Neural cell (in vitro differentiated cells): ENCODE measurements at regions not wholly inside any gene's neighbourhood (a gene's known extent, or its start where the extent isn't known, plus 50 kb on each side); places are given as distances from the start of the nearest gene placed in this dataset.

Experiments
- H2AFZ ChIP-seq: fragments of 200-600, 300-800 bp; sonication (generic), shearing (Covaris generic); 2 replicates; pipeline ENCODE4 v1.6.0; 2014; ENCODE audit warnings: low read depth, mild to moderate bottlenecking, antibody characterized with exemption, low read length, moderate library complexity
- H3F3A ChIP-seq: fragments of 200-600 bp; shearing (Covaris generic); 2 replicates; pipeline ENCODE4 v1.6.1; 2016; ENCODE audit warnings: mild to moderate bottlenecking, moderate library complexity, mixed read lengths, antibody characterized with exemption, low read length; ENCODE audit not compliant: insufficient read depth, poor library complexity, severe bottlenecking
- H3K27ac ChIP-seq: fragments of 200-600, 300-800 bp; sonication (generic), shearing (Covaris generic); 2 replicates; pipeline ENCODE4 v1.5.1; 2014; ENCODE audit warnings: mild to moderate bottlenecking, low read length, moderate library complexity
- H3K27me3 ChIP-seq: fragments of 300-800, 200-600 bp; sonication (generic), shearing (Covaris generic); 2 replicates; pipeline ENCODE4 v1.6.0; 2014; ENCODE audit warnings: mild to moderate bottlenecking, low read depth, low read length, moderate library complexity; ENCODE audit not compliant: insufficient read depth
- H3K36me3 ChIP-seq: fragments of 300-800, 200-600 bp; sonication (generic), shearing (Covaris generic); 2 replicates; pipeline ENCODE4 v1.5.1; 2014; ENCODE audit warnings: mild to moderate bottlenecking, antibody characterized with exemption, low read length, moderate library complexity; ENCODE audit not compliant: insufficient read depth
- H3K4me2 ChIP-seq: fragments of 300-800, 200-600 bp; sonication (generic), shearing (Covaris generic); 2 replicates; pipeline ENCODE4 v1.6.0; 2014; ENCODE audit warnings: mild to moderate bottlenecking, low read length
- H3K4me3 ChIP-seq: fragments of 300-800, 200-600 bp; sonication (generic), shearing (Covaris generic); 2 replicates; pipeline ENCODE4 v1.5.1; 2014; ENCODE audit warnings: mild to moderate bottlenecking, low read length, moderate library complexity
- H3K79me2 ChIP-seq: fragments of 200-600 bp; shearing (Covaris generic); replicated peaks from 2 replicates; pipeline ENCODE4 v1.6.0; 2014; ENCODE audit warnings: mild to moderate bottlenecking, low read length, moderate library complexity; ENCODE audit not compliant: insufficient read depth
- H3K9ac ChIP-seq: fragments of 300-800, 200-600 bp; sonication (generic), shearing (Covaris generic); 2 replicates; pipeline ENCODE4 v1.6.1; 2016; ENCODE audit warnings: mild to moderate bottlenecking, low read length, mixed read lengths
- H3K9me2 ChIP-seq: fragments of 200-600 bp; shearing (Covaris generic); 2 replicates; pipeline ENCODE4 v1.6.1; 2016; ENCODE audit warnings: mild to moderate bottlenecking, low read length, mixed read lengths; ENCODE audit not compliant: insufficient read depth
- H3K9me3 ChIP-seq: fragments of 200-600, 300-800 bp; sonication (generic), shearing (Covaris generic); 2 replicates; pipeline ENCODE4 v1.6.1; 2016; ENCODE audit warnings: mild to moderate bottlenecking, mixed run types, low read length, moderate library complexity, mixed read lengths
- H4K20me1 ChIP-seq: fragments of 200-600 bp; shearing (Covaris generic); 2 replicates; pipeline ENCODE4 v1.6.1; 2016; ENCODE audit warnings: mild to moderate bottlenecking, mixed run types; ENCODE audit not compliant: insufficient read depth
- EP300 ChIP-seq: fragments of 450-650 bp; conservative IDR thresholded peaks from 2 replicates; pipeline ENCODE4 v1.6.1; 2014; ENCODE audit warnings: antibody characterized with exemption, mild to moderate bottlenecking, moderate library complexity; ENCODE audit not compliant: poor library complexity, severe bottlenecking
- EZH2 ChIP-seq: fragments of 200-600, 300-800 bp; shearing (Covaris generic), sonication (generic); IDR thresholded peaks from 2 replicates; pipeline ENCODE4 v1.6.1; 2014; ENCODE audit warnings: antibody characterized with exemption, low read length, borderline replicate concordance, mild to moderate bottlenecking; ENCODE audit not compliant: insufficient read depth, poor library complexity, severe bottlenecking
- MXI1 ChIP-seq: fragments of 450-650 bp; conservative IDR thresholded peaks from 2 replicates; pipeline ENCODE4 v1.6.1; 2014; ENCODE audit warnings: antibody characterized with exemption, mild to moderate bottlenecking; ENCODE audit not compliant: poor library complexity, severe bottlenecking
- POLR2AphosphoS5 ChIP-seq: IDR thresholded peaks from 2 replicates; pipeline ENCODE4 v1.6.1; 2012
- RAD21 ChIP-seq: fragments of 450-650 bp; conservative IDR thresholded peaks from 2 replicates; pipeline ENCODE4 v1.6.1; 2014; ENCODE audit warnings: antibody characterized with exemption, mild to moderate bottlenecking, moderate library complexity
- REST ChIP-seq: IDR thresholded peaks from 2 replicates; pipeline ENCODE4 v1.6.1; 2012; ENCODE audit warnings: borderline replicate concordance
- SMC3 ChIP-seq: fragments of 450-650 bp; conservative IDR thresholded peaks from 2 replicates; pipeline ENCODE4 v1.6.1; 2014; ENCODE audit warnings: antibody characterized with exemption, mild to moderate bottlenecking, moderate library complexity; ENCODE audit not compliant: poor library complexity
- TAF1 ChIP-seq: IDR thresholded peaks from 2 replicates; pipeline ENCODE4 v1.6.1; 2012; ENCODE audit warnings: low read depth
- TF ChIP-seq, protein P1 (sequence below): fragments of 450-650 bp; IDR thresholded peaks from 2 replicates; pipeline ENCODE4 v1.5.1; 2014; ENCODE audit warnings: antibody characterized with exemption, mild to moderate bottlenecking, moderate library complexity; ENCODE audit not compliant: poor library complexity, severe bottlenecking

- Histone ChIP-seq H3K27me3 (no peaks in the 10 kb centered on the region), H3F3A (no peaks in the 10 kb centered on the region), H3K27ac (peak overlapping the region; percentile 38), H2AFZ (no peak overlapping the region), H3K79me2 (no peaks in the 10 kb centered on the region), H3K9me3 (no peaks in the 10 kb centered on the region), H3K36me3 (no peaks in the 10 kb centered on the region), H3K4me3 (no peak overlapping the region), H3K4me2 (no peak overlapping the region), H4K20me1 (no peaks in the 10 kb centered on the region), H3K9ac (no peak overlapping the region), H3K9me2 (no peaks in the 10 kb centered on the region)
- TF ChIP-seq MXI1 (no peak), REST (peak; percentile 81), SMC3 (no peak), EZH2 (no peak), TAF1 (no peak), POLR2AphosphoS5 (peak; percentile 62), RAD21 (no peak), EP300 (peak; percentile 91)
- TF ChIP-seq, protein P1, sequence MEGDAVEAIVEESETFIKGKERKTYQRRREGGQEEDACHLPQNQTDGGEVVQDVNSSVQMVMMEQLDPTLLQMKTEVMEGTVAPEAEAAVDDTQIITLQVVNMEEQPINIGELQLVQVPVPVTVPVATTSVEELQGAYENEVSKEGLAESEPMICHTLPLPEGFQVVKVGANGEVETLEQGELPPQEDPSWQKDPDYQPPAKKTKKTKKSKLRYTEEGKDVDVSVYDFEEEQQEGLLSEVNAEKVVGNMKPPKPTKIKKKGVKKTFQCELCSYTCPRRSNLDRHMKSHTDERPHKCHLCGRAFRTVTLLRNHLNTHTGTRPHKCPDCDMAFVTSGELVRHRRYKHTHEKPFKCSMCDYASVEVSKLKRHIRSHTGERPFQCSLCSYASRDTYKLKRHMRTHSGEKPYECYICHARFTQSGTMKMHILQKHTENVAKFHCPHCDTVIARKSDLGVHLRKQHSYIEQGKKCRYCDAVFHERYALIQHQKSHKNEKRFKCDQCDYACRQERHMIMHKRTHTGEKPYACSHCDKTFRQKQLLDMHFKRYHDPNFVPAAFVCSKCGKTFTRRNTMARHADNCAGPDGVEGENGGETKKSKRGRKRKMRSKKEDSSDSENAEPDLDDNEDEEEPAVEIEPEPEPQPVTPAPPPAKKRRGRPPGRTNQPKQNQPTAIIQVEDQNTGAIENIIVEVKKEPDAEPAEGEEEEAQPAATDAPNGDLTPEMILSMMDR = no peak
These were observed 1784.4 kb downstream of the SUCLG1 start for GRCh38 chr2:82674652-82675051.

DNA sequence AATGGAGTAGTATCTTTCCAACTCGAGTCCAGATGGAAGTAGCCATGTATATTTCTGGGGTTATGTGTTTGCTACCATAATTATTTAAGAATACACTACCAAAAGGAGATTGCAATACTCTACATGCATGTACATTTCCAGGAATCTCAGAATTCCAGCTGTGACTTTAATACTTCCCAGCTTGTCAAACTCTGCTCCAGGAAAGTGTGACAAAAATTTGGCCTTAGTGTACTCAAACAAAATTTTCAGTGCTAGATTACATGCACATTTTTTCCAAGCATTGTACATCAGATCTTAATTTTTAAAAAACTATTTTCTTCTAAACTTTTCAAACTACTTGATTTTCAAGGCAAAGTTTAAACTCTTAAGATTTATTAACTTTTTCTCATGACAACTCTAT, 1791.6 kb downstream of the SUCLG1 start:
- no peaks in the 10 kb centered on the region for H3K79me2 ChIP-seq
- no peaks in the 10 kb centered on the region for H3K9me2 ChIP-seq
- no peaks in the 10 kb centered on the region for H3K9me3 ChIP-seq
- no peaks in the 10 kb centered on the region for H3K27me3 ChIP-seq
- no peak overlapping the region for H3K4me2 ChIP-seq
- no peaks in the 10 kb centered on the region for H3K36me3 ChIP-seq
- H2AFZ ChIP-seq = no peak overlapping the region
- TF ChIP-seq EZH2 (no peak), TAF1 (no peak), SMC3 (no peak), POLR2AphosphoS5 (no peak), REST (no peak), MXI1 (no peak), RAD21 (no peak), EP300 (no peak)
- TF ChIP-seq, protein P1 = no peak
- no peak overlapping the region for H3K4me3 ChIP-seq
- no peaks in the 10 kb centered on the region for H3F3A ChIP-seq
- no peaks in the 10 kb centered on the region for H4K20me1 ChIP-seq
- H3K27ac ChIP-seq = no peak overlapping the region
- no peak overlapping the region for H3K9ac ChIP-seq
